H9 (cell line): ENCODE measurements at regions not wholly inside any gene's neighbourhood (a gene's known extent, or its start where the extent isn't known, plus 50 kb on each side); places are given as distances from the start of the nearest gene placed in this dataset.

Source experiments
- DNase-seq: peaks from one replicate; pipeline ENCODE4 v3.0.0-alpha.2; 2017
- H2AFZ ChIP-seq: one replicate; pipeline ENCODE4 v1.6.1; 2013; ENCODE audit warnings: mild to moderate bottlenecking, low read length, control low read depth, moderate library complexity
- H2AK5ac ChIP-seq: 2 replicates; pipeline ENCODE4 v1.6.1; 2013; ENCODE audit warnings: low read length, control low read depth, mixed read lengths; ENCODE audit not compliant: insufficient read length
- H2BK120ac ChIP-seq: one replicate; pipeline ENCODE4 v1.6.1; 2013; ENCODE audit warnings: low read depth, mild to moderate bottlenecking, low read length, control low read depth, inconsistent platforms; ENCODE audit not compliant: poor library complexity, severe bottlenecking
- H2BK12ac ChIP-seq: 2 replicates; pipeline ENCODE4 v1.6.1; 2013; ENCODE audit warnings: low read length, control low read depth, mixed read lengths, low read depth; ENCODE audit not compliant: insufficient read length
- H2BK15ac ChIP-seq: 2 replicates; pipeline ENCODE4 v1.6.1; 2013; ENCODE audit warnings: low read depth, low read length, control low read depth
- H2BK20ac ChIP-seq: one replicate; pipeline ENCODE4 v1.6.1; 2013; ENCODE audit warnings: low read depth, mild to moderate bottlenecking, low read length, control low read depth, inconsistent platforms; ENCODE audit not compliant: poor library complexity, severe bottlenecking
- H2BK5ac ChIP-seq: 2 replicates; pipeline ENCODE4 v1.6.1; 2013; ENCODE audit warnings: low read length, control low read depth, mixed read lengths; ENCODE audit not compliant: insufficient read length
- H3K14ac ChIP-seq: 2 replicates; pipeline ENCODE4 v1.6.1; 2013; ENCODE audit warnings: low read length, control low read depth; ENCODE audit not compliant: insufficient read depth
- H3K18ac ChIP-seq: 2 replicates; pipeline ENCODE4 v1.6.1; 2013; ENCODE audit warnings: low read depth, mild to moderate bottlenecking, mixed read lengths, low read length, control low read depth; ENCODE audit not compliant: insufficient read length
- H3K23ac ChIP-seq: 2 replicates; pipeline ENCODE4 v1.6.1; 2013; ENCODE audit warnings: low read length, control low read depth, mixed read lengths, low read depth; ENCODE audit not compliant: insufficient read length
- H3K23me2 ChIP-seq: 2 replicates; pipeline ENCODE4 v1.6.1; 2013; ENCODE audit warnings: low read depth, mild to moderate bottlenecking, mixed read lengths, low read length, control low read depth; ENCODE audit not compliant: insufficient read length, poor library complexity, severe bottlenecking
- H3K27ac ChIP-seq: 2 replicates; pipeline ENCODE4 v1.5.1; 2013; ENCODE audit warnings: low read length, control low read depth, mixed read lengths, low read depth; ENCODE audit not compliant: insufficient read length
- H3K27me3 ChIP-seq: 2 replicates; pipeline ENCODE4 v1.6.1; 2013; ENCODE audit warnings: low read length, control low read depth, inconsistent platforms; ENCODE audit not compliant: insufficient read depth
- H3K4ac ChIP-seq: 2 replicates; pipeline ENCODE4 v1.6.1; 2013; ENCODE audit warnings: low read depth, mild to moderate bottlenecking, control low read depth, inconsistent platforms, low read length, moderate library complexity
- H3K4me1 ChIP-seq: 2 replicates; pipeline ENCODE4 v1.6.1; 2013; ENCODE audit warnings: low read length, control low read depth, inconsistent platforms; ENCODE audit not compliant: insufficient read depth
- H3K4me2 ChIP-seq: 2 replicates; pipeline ENCODE4 v1.6.1; 2013; ENCODE audit warnings: low read length, control low read depth, mixed read lengths; ENCODE audit not compliant: insufficient read length, insufficient read depth
- H3K56ac ChIP-seq: 2 replicates; pipeline ENCODE4 v1.6.1; 2013; ENCODE audit warnings: low read depth, mild to moderate bottlenecking, mixed read lengths, low read length, control low read depth; ENCODE audit not compliant: insufficient read length
- H3K79me1 ChIP-seq: 2 replicates; pipeline ENCODE4 v1.6.1; 2013; ENCODE audit warnings: low read depth, mild to moderate bottlenecking, moderate library complexity, low read length, control low read depth, inconsistent platforms; ENCODE audit not compliant: insufficient read depth, poor library complexity, severe bottlenecking
- H3K79me2 ChIP-seq: 2 replicates; pipeline ENCODE4 v1.6.1; 2013; ENCODE audit warnings: low read length, control low read depth, inconsistent platforms; ENCODE audit not compliant: insufficient read depth
- H3K9ac ChIP-seq: 2 replicates; pipeline ENCODE4 v1.6.1; 2013; ENCODE audit warnings: low read length, control low read depth, mixed read lengths; ENCODE audit not compliant: insufficient read length; ENCODE audit errors: extremely low read depth
- H3K9me3 ChIP-seq: one replicate; pipeline ENCODE4 v1.6.1; 2013; ENCODE audit warnings: low read depth, low read length, inconsistent platforms; ENCODE audit not compliant: control insufficient read depth
- H3T11ph ChIP-seq: one replicate; pipeline ENCODE4 v1.6.1; 2013; ENCODE audit warnings: mild to moderate bottlenecking, low read length, control low read depth, inconsistent platforms
- H4K20me1 ChIP-seq: one replicate; pipeline ENCODE4 v1.6.1; 2013; ENCODE audit not compliant: control insufficient read depth, insufficient read length, insufficient read depth
- H4K5ac ChIP-seq: 2 replicates; pipeline ENCODE4 v1.6.1; 2013; ENCODE audit warnings: low read depth, mild to moderate bottlenecking, mixed read lengths, low read length, control low read depth; ENCODE audit not compliant: insufficient read length
- H4K8ac ChIP-seq: replicated peaks from 2 replicates; pipeline ENCODE4 v1.6.1; 2013; ENCODE audit warnings: low read length, control low read depth, mixed read lengths, low read depth; ENCODE audit not compliant: insufficient read length
- H4K91ac ChIP-seq: 2 replicates; pipeline ENCODE4 v1.6.1; 2013; ENCODE audit warnings: low read depth, mild to moderate bottlenecking, moderate library complexity, mixed read lengths, low read length, control low read depth; ENCODE audit not compliant: insufficient read length
- H3K27ac Mint-ChIP-seq, 3 experiments: 2 replicates in 2 of 3; 3 replicates in 1 of 3; pipeline ENCODE4 v1.8.0; 2020 to 2021; ENCODE audit warnings: mixed read lengths in 3 of 3, mild to moderate bottlenecking in 1 of 3, moderate library complexity in 1 of 3
- H3K27me3 Mint-ChIP-seq: 2 replicates; pipeline ENCODE4 v1.8.0; 2021; ENCODE audit warnings: low read depth, mild to moderate bottlenecking, moderate library complexity, mixed read lengths
- H3K36me3 Mint-ChIP-seq, 3 experiments: 2 replicates in 2 of 3; 3 replicates in 1 of 3; pipeline ENCODE4 v1.8.0; 2020 to 2021; ENCODE audit warnings: low read depth in 3 of 3, mixed read lengths in 3 of 3; ENCODE audit not compliant: insufficient read depth in 1 of 3
- H3K4me1 Mint-ChIP-seq, 2 experiments: 2 replicates each; pipeline ENCODE4 v1.8.0; 2020; ENCODE audit warnings: mixed read lengths in 2 of 2
- H3K4me3 Mint-ChIP-seq, 2 experiments: 2 replicates in 1 of 2; 3 replicates in 1 of 2; pipeline ENCODE4 v1.8.0; 2020 to 2021; ENCODE audit warnings: mild to moderate bottlenecking in 2 of 2, mixed read lengths in 2 of 2, moderate library complexity in 1 of 2
- H3K9me3 Mint-ChIP-seq, 2 experiments: 2 replicates in 1 of 2; 3 replicates in 1 of 2; pipeline ENCODE4 v1.8.0; 2020; ENCODE audit warnings: mild to moderate bottlenecking in 2 of 2, mixed read lengths in 2 of 2, moderate library complexity in 1 of 2
- CTCF ChIP-seq: fragments of 200-600 bp; sonication (generic); conservative IDR thresholded peaks from 3 replicates; pipeline ENCODE4 v1.8.0; 2021; ENCODE audit warnings: antibody characterized with exemption, mild to moderate bottlenecking
- WGBS: extraction: QIAGEN DNeasy Blood & Tissue Kit; methylation state at CpG from one replicate; pipeline ENCODE4 v1.1.7; 2013; ENCODE audit warnings: missing lambda C conversion rate, low lambda C conversion rate, mixed read lengths; ENCODE audit not compliant: insufficient read length; ENCODE audit errors: extremely low coverage; 5-methylcytosine and 5-hydroxymethylcytosine counted together

GRCh38 chr5:82334856-82335255 is 56.7 kb upstream of the RPS23 start:
- no peaks in the 10 kb centered on the region for H3K27me3 ChIP-seq
- no peaks in the 10 kb centered on the region for H3K23me2 ChIP-seq
- H3K4me1 ChIP-seq: no peaks in the 10 kb centered on the region
- H2BK12ac ChIP-seq: no peak overlapping the region
- no peak overlapping the region for H3K23ac ChIP-seq
- no peak overlapping the region for H2BK120ac ChIP-seq
- Mint-ChIP-seq H3K9me3 (no peaks in the 10 kb centered on the region), H3K27ac (no peak overlapping the region), H3K4me1 (peaks cover 11 to 16% of the 10 kb centered on the region in 2 experiments; a peak in 3 of 4 replicates), H3K36me3 (peaks cover 0 to 6% (median 0%) of the 10 kb centered on the region in 3 experiments; a peak in 1 of 7 replicates), H3K27me3 (no peaks in the 10 kb centered on the region; the same call in 1 of the 2 replicates), H3K4me3 (no peak overlapping the region)
- no peak overlapping the region for H4K91ac ChIP-seq
- no peaks in the 10 kb centered on the region for H4K20me1 ChIP-seq
- no peak overlapping the region for H2BK15ac ChIP-seq
- no peak overlapping the region for H2BK5ac ChIP-seq
- H3K4me2 ChIP-seq: no peak overlapping the region
- no peak for TF ChIP-seq CTCF
- no peak overlapping the region for H3K18ac ChIP-seq
- H3K14ac ChIP-seq: no peak overlapping the region
- no peak overlapping the region for H3K56ac ChIP-seq
- no peak overlapping the region for H3K27ac ChIP-seq
- H3K4ac ChIP-seq: no peak overlapping the region
- no peaks in the 10 kb centered on the region for H3K9me3 ChIP-seq
- no peaks in the 10 kb centered on the region for H3K79me2 ChIP-seq
- H4K8ac ChIP-seq: no peak overlapping the region
- DNase-seq: no peak
- no peak overlapping the region for H2AFZ ChIP-seq
- WGBS: no CpG with 5 or more reads among the region's 4 CpGs
- H3T11ph ChIP-seq: no peak overlapping the region
- H4K5ac ChIP-seq: no peak overlapping the region
- no peak overlapping the region for H3K9ac ChIP-seq
- no peaks in the 10 kb centered on the region for H3K79me1 ChIP-seq
- no peak overlapping the region for H2AK5ac ChIP-seq
- H2BK20ac ChIP-seq: no peak overlapping the region
